NCI-H526 (cell line): ENCODE measurements at regions not wholly inside any gene's neighbourhood (a gene's known extent, or its start where the extent isn't known, plus 50 kb on each side); places are given as distances from the start of the nearest gene placed in this dataset.

Experiments
- DNase-seq, 2 experiments: peaks; one replicate each; lab custom pipeline; 2025; lab: John Stamatoyannopoulos, UW

DNA sequence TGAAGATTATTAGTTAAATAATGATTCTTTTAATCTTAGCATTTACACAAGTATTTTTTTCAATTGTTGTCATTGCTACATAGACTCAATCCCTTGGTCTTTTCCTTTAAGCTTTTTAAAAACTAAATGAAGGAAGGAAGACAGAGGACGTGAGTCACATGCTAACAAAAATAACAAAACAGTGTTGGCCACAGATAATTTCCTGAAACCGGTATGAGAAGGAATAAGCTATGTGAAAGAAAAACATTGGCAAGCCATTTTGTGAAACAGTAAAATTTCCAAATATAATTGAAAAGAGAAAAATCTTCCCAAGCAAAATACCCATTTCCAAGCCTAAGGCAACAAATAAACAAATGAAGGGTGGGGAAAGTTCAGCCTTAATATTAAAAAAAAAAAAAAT is 223.0 kb downstream of the AHR start:
- no peak for DNase-seq

DNA sequence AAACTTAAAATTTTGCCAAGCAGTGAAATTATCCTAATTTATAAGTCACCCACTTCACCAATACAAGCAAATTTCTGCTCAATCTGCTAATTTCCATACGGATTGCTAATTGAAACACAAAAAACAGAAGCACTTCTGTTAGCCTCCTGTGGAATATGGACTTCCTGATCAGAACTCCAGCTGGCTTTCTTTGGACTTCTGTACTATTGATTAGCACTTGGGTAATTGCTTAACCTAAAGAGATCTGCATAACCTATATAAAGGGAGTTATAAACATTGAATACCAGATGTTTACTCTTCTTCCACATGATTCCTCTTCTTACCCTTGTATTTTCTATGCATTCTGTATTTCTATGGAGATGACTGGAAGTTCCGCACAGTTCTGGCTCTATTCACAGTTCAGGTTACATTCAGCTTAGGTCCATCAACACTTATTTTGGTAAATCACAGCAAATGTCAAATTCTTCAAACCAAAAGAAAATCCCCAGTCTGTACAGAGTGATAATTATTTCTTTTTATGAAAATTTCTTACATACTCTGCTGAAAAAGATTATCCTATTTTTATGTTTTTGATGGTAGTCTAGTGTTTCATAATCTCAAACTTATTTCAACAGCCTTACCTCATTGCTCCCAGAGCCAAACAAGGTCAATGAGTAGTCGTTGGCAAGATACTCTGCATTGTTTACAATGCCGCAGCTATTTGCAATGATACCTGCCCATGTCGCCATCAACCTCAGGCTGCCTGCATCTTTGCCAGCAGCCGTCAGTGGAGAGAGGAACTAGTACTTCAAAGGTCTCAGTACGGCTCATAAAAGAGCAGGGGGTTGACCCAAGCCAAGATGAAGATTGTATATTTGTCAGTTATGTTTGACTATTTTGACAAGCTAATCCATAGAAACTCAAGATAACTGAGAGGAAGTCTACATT is 225.6 kb downstream of the AHR start:
- no peak for DNase-seq

DNA sequence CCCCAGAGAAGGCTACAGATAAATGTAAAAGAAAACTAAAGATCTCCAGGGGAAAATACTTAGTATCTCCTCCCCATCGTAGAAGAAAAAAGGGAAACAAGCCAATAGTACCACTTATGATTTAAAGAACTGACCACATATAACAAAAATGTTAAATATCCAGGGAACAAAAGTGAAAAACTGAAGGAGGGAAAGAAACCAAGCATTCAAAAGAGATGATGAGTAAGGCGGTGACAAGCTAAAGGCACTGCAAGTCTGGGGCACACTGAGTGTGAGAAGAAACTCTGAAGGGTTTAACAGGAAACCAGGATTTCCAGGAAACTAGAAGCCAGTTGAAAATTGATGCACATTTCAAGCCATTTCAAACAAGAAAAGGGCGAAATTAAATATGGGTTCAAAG is 226.3 kb downstream of the AHR start:
- no peak for DNase-seq

DNA sequence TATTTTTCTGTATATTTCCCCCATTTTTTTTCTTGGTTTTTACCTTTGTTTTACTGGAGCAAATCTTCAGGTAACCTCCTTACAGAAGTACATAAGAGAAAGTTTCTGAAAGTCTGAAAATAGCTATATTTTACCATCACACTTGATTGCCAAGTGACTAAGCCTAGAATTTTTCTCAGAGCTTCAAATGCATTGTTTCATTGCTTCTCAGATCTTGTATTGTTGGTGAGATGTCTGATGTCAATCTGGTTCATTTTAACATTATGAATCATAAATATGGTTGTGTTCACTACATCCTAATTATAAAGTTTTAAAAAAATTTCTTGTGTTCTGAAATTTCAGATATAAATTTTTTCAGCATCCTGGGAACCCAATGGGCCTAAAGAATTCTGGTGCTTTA is 228.2 kb downstream of the AHR start:
- DNase-seq: no peak

DNA sequence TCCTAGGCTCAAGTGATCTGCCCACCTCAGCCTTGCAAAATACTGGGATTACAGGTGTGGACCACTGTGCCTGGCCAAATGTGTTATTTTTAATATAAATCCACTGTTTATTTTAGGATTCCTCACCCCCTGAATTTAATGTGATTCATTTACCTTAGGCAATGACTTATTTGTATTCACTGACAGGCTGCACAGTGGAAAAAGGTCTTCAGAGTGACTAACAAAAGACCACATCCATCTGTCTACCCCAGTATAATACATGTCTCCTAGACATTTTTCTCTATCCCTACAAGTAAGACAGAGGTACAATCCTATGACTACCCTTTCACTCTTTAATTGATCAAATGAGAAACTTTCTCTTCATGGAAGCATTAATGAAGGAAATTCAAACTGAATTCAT is 230.2 kb downstream of the AHR start:
- DNase-seq: no peak

GRCh38 chr7:17530244-17530643 is 231.8 kb downstream of the AHR start:
- DNase-seq: no peak

DNA sequence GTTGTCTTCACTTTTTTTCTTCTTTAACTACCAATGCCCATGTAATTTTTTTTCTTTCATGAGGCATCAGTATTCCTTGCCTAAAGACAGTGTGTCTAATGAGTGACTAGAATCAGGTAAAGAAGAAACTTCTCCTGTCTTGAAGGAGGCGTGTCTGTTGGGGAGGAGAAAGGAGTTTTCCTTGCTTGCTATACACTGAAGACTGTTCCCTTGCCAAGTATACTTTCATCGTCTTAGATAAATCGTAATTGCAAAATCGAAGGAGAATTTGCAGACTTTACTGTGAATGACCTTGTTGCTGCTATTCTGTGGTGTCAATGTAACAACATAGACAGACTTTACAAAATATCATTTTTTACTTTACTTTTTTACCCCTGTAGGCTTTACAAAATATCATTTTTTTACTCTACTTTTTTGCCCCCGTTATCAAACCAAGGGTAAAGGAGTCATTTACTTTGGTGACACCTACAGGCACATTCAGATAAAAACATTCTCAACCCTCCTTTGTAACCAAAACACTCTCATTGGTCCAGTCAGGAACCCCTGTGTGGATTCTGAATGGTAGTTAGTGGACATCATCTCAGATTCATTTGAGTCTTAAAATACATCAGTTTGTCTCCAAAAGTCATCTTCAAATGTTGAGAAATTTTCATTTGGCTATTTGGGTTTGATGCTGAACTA is 232.4 kb downstream of the AHR start:
- DNase-seq: peak in 1 of 2 experiments; percentile 1

DNA sequence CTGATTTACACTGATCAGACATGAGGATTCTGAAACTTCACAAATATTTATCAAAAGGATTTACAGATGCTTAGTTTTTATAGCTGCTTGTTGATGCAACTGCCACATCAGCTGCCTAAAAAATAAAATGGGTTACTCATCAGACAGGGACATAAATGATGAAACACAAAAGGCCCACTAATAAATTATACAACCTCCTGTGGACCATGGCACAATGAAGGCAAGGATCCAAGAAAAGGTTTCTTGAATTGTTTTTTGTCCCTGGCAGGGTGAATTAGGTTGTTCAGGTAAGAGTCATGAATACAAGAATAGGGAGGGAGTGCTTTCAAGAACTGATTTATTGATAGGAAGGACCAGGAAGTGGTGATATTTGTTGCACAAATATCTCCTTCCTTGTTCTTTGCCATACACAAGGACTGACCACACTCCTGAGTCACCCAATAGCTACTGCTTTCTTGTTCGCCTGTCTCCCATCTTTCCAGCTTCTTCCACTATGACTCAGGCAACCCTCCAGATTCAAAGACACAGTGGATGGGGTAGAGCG is 234.5 kb downstream of the AHR start:
- DNase-seq: no peak

DNA sequence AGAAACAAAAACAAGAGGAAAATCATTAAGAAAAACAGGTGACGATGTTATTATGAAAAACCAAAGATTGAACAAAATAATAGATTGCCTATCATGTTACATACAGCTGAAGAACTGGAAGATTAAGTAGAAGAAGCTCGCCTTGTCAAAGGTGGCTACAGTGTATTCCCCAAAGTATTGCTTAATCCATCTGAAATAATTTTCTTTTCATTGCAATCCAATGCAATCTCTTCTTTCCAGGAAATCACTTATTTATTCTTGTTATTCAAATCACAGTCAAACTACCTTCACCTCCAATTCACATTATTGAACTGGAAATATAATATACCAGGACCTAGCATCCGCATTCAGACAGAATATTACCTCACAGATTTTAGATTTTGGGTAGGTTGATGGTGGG is 235.9 kb downstream of the AHR start:
- no peak for DNase-seq

GRCh38 chr7:17535776-17536175 is 237.3 kb downstream of the AHR start:
- DNase-seq: no peak

DNA sequence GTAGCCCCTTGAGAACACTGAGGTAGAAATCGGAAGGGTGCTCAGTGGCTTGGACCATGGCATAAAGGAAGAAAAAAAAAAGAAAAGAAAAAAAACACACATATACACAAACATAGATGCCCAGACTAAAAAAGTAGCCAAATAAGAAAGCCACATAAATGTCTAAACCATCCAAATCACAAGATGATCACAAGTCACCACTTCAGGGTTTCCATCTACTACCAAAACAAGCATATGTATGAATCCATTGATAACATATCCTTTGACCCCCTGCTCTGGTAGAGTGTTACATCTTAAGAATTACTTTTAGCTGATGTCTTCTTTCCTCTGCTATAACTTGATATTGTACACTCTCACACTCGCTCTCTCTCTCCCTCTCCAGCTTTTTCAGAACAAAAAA is 245.9 kb downstream of the AHR start:
- no peak for DNase-seq

DNA sequence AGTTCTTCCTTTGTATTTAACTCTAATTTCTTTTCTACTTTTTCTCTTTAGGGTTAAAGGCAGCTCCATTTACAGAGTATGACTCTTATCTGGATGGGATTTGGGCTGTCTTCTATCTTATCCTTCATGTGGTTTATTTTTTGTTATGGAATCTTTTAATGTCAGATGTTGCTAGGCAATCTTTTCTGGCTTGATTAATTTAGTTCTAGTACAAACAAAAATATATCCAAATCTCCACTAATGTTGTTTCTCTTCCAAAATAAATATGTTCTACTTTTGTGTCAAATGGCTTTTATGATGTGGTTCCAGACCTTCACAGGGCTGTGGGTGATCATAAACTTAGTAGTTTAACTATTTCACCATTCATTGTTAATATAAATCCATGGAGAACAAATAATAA is 246.9 kb downstream of the AHR start:
- no peak for DNase-seq

- no peak for DNase-seq
Observed at GRCh38 chr7:17546189-17546588, 247.7 kb downstream of the AHR start.

GRCh38 chr7:17546592-17546991 is 248.1 kb downstream of the AHR start:
- DNase-seq: no peak

- no peak for DNase-seq
Observed at GRCh38 chr7:17548014-17548653, 249.7 kb downstream of the AHR start.

DNA sequence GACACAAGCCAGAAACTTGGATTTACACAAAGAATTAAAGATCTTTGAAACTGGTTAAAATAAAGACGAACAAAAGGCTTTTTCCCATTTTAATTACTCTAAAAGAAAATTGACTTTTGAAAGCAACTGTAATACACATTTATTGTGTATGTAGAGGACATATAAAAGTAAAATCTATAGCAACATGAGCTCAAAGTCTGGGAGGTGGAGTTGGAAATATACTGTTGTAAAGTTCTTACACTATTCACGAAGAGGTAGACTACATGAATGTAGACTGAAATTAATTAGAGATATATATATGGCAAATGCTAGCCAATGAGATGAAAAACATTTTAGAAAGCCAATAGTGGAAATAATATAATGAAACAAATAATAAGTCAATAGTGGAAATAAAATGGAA is 251.0 kb downstream of the AHR start:
- DNase-seq: no peak

GRCh38 chr7:17552373-17552772 is 253.9 kb downstream of the AHR start:
- DNase-seq: no peak

DNA sequence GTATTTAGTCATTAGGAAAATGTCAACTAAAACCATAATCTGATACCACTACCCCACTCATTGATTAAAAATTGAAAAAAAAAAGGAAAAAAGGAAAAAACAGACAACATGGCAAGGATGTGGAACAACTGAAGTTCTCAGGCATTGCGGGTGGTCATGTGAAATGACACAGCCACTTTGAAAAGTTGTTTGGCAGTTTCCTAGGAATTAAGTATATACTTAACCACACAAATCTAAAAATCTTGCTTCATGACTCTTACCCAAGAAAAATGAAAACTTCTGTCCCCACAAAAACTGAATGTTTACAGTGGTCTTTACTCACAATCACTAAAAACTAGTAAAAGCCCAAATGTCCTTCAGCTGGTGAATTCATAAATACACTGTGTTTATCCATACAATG is 254.5 kb downstream of the AHR start:
- no peak for DNase-seq

GRCh38 chr7:17554341-17555015 is 256.0 kb downstream of the AHR start:
- DNase-seq: no peak

DNA sequence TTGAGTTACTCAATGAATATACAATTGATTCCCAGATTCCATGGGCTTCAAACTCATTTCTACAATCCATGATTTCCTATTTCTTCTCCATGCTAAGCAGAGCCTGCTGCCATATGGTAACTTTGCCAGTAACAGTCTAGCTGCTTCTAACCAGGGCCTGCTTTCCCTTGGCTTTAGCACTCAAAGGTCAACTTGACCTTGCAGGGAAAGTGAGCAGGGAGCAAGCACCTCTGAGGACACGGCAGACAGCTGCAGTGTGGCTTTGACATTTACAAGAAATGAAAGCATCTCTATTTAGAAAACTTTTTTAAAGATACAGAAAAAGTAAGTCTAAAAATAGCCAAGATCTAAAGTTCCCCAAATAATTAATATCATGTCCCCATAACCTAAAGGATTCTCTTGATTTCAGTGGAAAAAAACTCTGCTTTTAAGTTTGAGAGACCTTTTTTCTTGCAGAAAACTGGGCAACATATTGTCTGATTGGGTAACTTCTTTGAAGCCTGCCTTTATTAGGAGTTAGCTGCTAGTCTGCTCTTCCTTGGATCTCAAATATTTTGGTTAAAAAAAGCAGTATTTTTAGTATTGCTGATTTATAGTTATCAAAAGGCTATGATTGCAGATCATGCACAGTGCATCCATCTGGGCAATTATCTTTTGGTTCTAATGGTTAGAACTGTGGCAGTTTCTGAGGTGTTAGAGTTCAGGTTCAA is 257.9 kb downstream of the AHR start:
- no peak for DNase-seq

DNA sequence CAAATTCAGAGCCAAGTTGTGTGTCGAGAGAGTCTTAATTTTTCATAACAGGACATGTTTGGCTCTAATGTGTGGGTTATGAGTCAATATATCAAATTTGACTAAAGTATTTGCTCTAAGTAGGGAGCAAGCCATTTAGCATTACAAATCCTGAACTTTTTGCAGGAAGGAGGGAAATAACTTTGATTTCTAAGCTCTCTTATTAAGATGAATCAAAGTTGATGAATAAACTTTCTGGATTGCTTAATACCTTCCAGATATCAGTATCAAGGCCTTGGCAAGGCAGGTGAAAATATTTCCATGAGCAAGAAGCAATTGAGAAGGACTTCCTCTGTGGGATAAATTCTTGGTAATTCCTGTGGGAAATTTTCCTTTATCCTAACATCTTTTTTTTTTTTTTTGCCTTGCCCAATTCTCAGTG is 258.8 kb downstream of the AHR start:
- no peak for DNase-seq
